Head of caudate nucleus (tissue), 42 donors: ENCODE measurements at regions not wholly inside any gene's neighbourhood (a gene's known extent, or its start where the extent isn't known, plus 50 kb on each side); places are given as distances from the start of the nearest gene placed in this dataset.
"Not testable (repeated sequence)": the region's sequence is repeated elsewhere in the genome, so short reads cannot be mapped to it uniquely, and the experiment has no call there.

ENCODE experiments used
- DNase-seq, 42 donors: peaks; one replicate each; pipeline versions ENCODE4 v3.0.0 to v3.0.0-alpha.2; 2020 to 2021; ENCODE audit warnings: mixed read lengths in 7 of 42
- intact Hi-C: fragments of 100-400 bp; cut with DNase I; formaldehyde crosslinking; loops from one replicate; pipeline ENCODE4 v1.15.0; 2022

GRCh38 chr3:164408326-164408725 lies 670.0 kb downstream of the SI start:
- DNase-seq = no peak
- intact Hi-C loops = no loop called here

DNA sequence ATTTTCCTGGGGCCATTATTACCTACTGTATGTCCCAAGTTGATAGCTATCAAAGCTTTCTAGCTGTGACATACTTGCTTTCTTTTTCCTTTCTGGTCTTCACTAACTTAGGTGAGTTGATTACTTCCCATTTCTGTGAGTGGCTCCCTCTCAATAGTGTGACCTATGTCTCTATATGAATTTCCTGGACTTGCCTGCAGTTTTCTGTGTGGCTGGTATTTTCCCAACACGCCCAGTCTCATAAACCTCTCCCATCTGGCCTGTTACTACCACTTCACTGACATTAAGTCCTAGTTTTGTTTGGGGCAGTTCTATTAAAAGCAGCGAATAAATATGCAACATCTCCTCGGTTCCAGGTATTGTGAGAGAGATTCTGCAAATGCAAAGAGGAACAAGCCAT lies 671.2 kb downstream of the SI start:
- DNase-seq = no peak
- intact Hi-C loops = no loop called here

DNA sequence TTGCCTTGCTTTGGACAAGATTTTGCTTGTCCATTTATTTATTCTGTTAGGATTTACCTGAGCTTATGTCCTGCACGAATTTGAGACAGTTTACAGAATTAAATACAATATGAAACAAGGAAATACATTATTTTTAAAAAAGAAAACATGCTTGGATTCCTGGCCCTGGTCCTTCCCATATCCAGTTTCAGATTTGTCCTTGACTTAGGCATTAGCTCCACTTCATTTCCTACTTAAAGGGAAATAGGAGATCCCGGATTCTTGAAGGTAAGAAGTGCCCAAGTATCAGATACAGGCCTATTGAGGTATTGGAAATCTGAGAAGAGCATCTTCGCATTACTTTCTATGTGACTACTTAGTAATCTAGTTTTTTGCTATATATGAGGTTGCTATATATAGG lies 672.0 kb downstream of the SI start:
- no peak for DNase-seq
- intact Hi-C loops = no loop called here

GRCh38 chr3:164401923-164402322 lies 676.4 kb downstream of the SI start:
- intact Hi-C loops = no loop called here

DNA sequence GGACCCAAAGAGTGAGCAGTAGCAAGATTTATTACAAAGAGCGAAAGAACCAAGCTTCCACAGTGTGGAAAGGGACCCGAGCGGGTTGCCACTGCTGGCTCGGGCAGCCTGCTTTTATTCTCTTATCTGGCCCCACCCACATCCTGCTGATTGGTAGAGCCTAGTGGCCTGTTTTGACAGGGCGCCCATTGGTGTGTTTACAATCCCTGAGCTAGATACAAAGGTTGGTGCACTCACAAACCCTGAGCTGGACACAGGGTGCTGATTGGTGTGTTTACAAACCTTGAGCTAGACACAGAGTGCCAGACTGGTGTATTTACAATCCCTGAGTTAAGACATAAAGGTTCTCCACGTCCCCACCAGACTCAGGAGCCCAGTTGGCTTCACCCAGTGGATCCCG lies 676.9 kb downstream of the SI start:
- DNase-seq, intact Hi-C loops: not testable (repeated sequence)

More at GRCh38 chr3:164401923-164402322, 676.4 kb downstream of the SI start:
- DNase-seq = no peak

GRCh38 chr3:164397462-164397861 lies 680.8 kb downstream of the SI start:
- intact Hi-C loops = no loop called here
- DNase-seq = no peak

- no peak for DNase-seq
- intact Hi-C loops = no loop called here
Observed at GRCh38 chr3:164393171-164393570, 685.1 kb downstream of the SI start.

DNA sequence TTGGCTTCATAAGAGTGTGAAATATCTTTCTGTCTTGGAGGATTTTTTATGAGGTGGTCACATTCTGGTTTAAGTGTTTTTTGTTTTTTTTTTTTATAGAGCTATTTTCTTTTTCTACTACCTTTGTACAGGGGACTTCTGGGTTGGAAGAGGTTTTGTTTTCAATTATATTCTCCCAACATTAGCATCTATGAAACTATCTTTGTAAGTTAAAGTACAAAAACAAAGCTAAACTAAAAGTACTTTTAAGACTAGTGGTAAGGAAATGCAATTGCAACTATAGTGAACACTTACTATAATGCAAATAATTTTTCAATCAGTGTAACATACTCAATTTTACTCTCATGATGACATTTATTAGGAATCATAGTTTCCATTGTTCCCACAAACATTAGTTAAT lies 688.2 kb downstream of the SI start:
- intact Hi-C loops = no loop called here
- no peak for DNase-seq

DNA sequence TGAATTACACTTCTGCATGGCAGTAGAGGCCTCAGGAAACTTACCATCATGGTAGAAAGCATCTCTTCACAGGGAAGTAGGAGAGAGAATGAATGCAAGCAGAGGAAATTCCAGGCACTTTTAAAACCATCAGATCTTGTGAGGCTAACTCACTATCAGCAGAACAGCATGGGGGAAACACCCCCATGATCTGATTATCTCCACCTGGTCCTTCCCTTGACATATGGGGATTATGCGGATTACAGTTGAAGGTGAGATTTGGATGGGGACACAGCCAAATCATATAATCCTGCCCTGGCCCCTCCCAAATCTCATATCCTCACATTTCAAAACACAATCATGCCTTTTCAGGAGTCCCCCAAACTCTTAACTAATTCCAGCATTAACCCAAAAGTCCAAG lies 691.1 kb downstream of the SI start:
- intact Hi-C loops = no loop called here

DNA sequence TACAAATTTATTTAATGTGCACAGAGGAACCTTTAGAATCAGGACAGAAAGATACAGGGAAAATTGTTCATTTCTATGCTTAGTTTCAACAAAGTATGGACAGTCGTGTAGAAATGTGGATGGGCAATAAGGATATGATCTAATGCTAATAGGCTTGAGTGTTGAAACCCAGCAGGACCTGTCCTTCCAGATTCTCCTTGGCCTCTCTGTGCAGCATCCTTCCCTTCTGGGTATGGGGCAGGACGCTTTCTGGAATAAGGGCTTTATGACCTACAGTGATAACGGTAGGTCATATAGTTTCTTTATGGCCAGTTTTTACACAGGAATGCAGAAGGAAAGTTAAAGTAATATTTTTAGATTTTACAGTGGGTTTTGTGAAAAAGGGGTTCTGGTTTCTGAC lies 698.1 kb downstream of the SI start:
- intact Hi-C loops = no loop called here
- DNase-seq = no peak

More for the DNA sequence above, 691.1 kb downstream of the SI start:
- DNase-seq = no peak

- DNase-seq = no peak
- intact Hi-C loops = no loop called here
Observed at GRCh38 chr3:164377466-164377865, 700.8 kb downstream of the SI start.

GRCh38 chr3:164375995-164376394 lies 702.3 kb downstream of the SI start:
- intact Hi-C loops = no loop called here
- DNase-seq = no peak

DNA sequence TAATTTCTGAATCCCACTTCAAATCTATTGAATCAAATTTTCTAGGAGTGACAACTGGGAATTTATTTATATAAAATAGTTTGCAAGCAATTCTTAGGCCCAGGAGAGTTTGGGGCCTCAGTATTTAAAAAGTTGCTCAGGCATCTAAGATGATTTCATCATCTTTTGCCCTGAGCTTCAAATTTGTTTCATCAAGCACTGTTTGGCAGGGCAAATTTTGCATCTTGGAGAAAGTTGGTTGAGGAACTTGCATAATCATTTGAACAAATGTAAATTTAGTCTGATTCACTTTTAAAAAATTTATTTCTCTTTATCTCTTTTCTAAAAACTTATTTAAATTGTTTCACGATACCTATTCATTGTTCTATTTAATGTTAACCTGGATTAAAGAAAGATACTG lies 702.8 kb downstream of the SI start:
- intact Hi-C loops = no loop called here

GRCh38 chr3:164371681-164372080 lies 706.6 kb downstream of the SI start:
- intact Hi-C loops = no loop called here
- no peak for DNase-seq

More for the DNA sequence above, 702.8 kb downstream of the SI start:
- DNase-seq = no peak

DNA sequence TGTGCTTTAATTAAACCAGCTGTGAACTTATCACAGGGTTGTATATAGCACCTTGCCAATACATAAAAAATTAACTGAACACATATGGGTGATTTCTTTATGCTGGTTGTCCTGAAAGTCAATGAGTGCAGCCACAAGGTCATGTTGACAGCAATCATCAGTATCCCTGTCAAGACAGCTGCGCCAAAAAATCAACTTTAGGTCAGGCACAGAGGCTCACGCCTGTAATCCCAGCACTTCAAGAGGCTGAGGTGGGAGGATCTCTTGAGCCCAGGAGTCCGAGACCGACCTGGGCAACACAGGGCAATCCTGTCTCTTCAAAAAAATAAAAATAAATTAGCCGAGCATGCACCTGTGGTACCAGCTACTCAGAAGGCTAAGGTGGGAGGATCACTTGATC lies 707.3 kb downstream of the SI start:
- DNase-seq = no peak
- intact Hi-C loops = no loop called here

GRCh38 chr3:164365242-164365641 lies 713.1 kb downstream of the SI start:
- intact Hi-C loops = no loop called here
- DNase-seq = no peak

GRCh38 chr3:164364111-164364510 lies 714.2 kb downstream of the SI start:
- intact Hi-C loops = no loop called here
- DNase-seq = no peak

GRCh38 chr3:164360738-164361406 lies 717.4 kb downstream of the SI start:
- intact Hi-C loops = no loop called here
- DNase-seq = no peak

DNA sequence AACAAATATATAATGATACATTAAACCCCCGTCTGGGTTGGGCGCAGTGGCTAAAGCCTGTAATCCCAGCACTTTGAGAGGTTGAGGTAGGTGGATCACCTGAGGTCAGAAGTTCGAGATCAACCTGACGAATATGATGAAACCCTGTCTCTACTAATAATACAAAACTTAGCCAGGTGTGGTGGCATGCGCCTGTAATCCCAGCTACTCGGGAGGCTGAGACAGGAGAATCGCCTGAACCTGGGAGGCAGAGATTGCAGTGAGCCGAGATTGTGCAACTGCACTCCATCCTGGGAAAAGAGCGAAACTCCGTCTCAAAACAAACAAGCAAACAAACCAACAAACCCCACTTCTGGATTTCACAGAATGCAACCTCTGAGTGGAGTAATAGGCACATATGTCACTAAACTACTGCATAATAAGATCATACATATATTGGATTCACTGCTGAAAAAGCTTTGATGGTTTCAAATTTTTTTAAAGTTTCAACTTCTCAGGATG lies 718.2 kb downstream of the SI start:
- DNase-seq = no peak
- intact Hi-C loops = no loop called here

DNA sequence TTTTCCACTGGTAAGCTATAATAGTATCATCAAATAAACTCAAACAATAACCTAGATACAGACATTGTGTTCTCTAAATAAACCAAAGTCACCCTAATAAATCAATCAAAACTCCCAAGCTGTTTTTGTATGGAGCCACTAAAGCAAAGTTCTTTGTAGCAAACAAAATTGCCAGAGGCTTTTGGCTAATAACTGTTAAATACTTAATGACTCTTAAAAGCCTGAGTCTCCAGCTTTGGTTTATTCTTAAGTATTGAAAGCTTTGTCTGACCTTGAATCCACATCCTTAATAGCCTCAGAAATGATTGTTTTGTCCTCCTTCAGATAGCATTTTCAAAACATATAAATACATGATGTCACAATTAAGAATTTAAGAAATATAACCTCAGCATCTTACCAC lies 725.3 kb downstream of the SI start:
- no peak for DNase-seq
- intact Hi-C loops = no loop called here

DNA sequence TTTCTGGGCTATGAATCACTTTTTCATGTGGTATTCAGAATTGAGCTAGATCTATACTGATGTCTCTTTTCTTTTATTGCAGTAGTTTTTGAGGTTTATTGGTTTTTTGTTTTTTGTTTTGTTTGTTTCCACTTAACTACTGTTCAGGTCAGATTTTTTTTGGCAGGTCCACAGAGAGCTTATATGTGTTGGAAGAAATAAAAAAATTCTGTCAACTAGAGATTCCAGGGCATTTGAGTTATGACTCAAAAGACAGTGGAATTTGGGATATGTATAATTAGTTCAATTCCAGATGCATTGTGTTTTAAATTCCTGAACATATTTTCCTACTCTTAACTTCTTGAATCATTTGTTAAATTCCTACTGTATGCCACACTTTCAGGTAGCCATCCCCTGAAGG lies 727.2 kb downstream of the SI start:
- intact Hi-C loops = no loop called here
- no peak for DNase-seq

GRCh38 chr3:164342206-164342605 lies 736.1 kb downstream of the SI start:
- intact Hi-C loops, DNase-seq: not testable (repeated sequence)
